ENCODE measurements at regions not wholly inside any gene's neighbourhood (a gene's known extent, or its start where the extent isn't known, plus 50 kb on each side); places are given as distances from the start of the nearest gene placed in this dataset.
"Not testable (repeated sequence)": the region's sequence is repeated elsewhere in the genome, so short reads cannot be mapped to it uniquely, and the experiment has no call there.

DNA sequence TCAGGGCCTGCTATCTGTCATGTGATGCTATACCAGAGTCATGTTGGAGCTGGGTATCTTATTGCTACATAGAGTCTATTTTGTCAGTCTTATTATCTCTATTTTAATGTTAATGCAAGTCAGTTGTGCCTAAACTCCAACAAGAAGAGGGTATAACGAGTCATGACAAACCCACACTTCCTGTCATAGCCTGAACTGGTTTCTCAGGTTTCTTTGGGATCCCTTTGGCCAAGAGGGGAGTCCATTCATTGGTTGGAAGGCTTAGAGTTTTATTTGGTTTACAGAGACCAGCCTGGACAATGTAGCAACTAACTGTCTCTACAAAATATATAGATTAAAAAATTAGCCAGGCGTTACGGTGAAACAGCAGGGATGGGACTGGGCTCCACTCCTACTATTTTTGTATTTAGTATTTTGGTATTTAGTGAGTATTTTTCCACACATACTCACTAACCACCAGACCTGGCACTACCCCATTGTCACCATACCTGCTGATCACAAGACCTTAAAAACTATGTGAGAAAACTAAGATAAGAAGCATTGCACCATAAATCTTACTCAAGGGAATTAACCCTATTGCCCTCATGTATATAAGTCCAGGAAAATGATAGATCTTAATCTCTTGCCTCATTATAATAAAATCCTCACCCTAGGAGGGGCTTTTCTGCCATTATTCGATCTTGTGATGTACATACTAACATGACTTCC is 387.5 kb downstream of the IPO8 start:
- no peak overlapping the region for H3K4me3 ChIP-seq (ENCODE audit: insufficient read depth, low read depth, low read length)
- DNase-seq = no peak

DNA sequence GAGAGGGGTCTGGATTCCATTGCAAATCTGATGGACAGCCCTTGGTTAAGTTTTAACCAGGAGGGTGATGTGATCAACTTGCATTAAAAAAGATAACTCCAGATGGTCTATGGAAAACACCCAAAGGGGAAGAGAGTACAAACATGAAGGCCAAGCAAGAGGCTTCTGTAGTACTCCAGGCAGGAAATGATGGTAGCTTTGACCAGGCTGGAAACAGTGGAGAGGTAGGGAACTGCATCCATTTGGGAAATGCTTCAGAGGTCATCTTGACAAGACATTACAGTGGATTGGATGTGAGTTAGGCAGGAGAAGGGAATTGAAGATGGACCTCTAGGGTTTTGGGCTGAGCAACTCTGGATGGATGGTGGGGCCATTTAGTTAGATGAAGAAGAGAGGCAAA is 391.1 kb downstream of the IPO8 start:
- DNase-seq = no peak
- Histone ChIP-seq H3K4me3 (ENCODE audit: insufficient read depth, low read depth, low read length) (no peak overlapping the region), H3K27me3 (ENCODE audit: control insufficient read depth, insufficient read depth, low read length) (no peaks in the 10 kb centered on the region), H3K36me3 (replicated peaks; ENCODE audit: control insufficient read depth, insufficient read depth, low read length) (no peaks in the 10 kb centered on the region)

More for the DNA sequence above, 387.5 kb downstream of the IPO8 start:
- Histone ChIP-seq H3K36me3 (replicated peaks; ENCODE audit: control insufficient read depth, insufficient read depth, low read length) (no peaks in the 10 kb centered on the region), H3K27me3 (ENCODE audit: control insufficient read depth, insufficient read depth, low read length) (no peaks in the 10 kb centered on the region)

DNA sequence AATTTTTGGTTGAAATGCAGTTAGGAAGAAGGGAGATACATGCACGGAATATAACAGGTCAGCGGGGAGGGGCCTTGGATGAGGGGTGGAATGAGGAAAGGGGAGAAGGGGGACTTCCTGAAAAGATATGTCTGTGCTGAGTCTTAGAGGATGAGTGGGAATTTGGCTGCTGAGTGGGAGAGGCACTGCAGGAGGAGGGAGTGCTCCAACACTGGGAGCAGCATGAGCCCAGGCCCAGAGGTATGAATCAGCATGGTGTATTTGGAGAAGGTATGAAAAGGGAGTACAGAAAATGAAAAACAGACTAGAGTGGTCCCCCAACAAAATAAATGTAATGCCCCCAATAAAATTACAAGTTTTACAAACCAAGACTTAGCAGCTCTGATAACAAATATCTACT is 394.4 kb downstream of the IPO8 start:
- Histone ChIP-seq H3K36me3 (replicated peaks; ENCODE audit: control insufficient read depth, insufficient read depth, low read length) (no peaks in the 10 kb centered on the region), H3K4me3 (ENCODE audit: insufficient read depth, low read depth, low read length) (no peak overlapping the region), H3K27me3 (ENCODE audit: control insufficient read depth, insufficient read depth, low read length) (no peaks in the 10 kb centered on the region)
- no peak for DNase-seq

- H3K4me3 ChIP-seq (ENCODE audit: insufficient read depth, low read depth, low read length) = no peak overlapping the region
- H3K36me3 ChIP-seq (replicated peaks; ENCODE audit: control insufficient read depth, insufficient read depth, low read length) = no peaks in the 10 kb centered on the region
- H3K27me3 ChIP-seq (ENCODE audit: control insufficient read depth, insufficient read depth, low read length) = no peaks in the 10 kb centered on the region
- no peak for DNase-seq
Measured at GRCh38 chr12:30296486-30296885, 399.2 kb downstream of the IPO8 start.

- no peaks in the 10 kb centered on the region for H3K27me3 ChIP-seq (ENCODE audit: control insufficient read depth, insufficient read depth, low read length)
- H3K4me3 ChIP-seq (ENCODE audit: insufficient read depth, low read depth, low read length) = no peak overlapping the region
- peak; percentile 36 for DNase-seq
- no peaks in the 10 kb centered on the region for H3K36me3 ChIP-seq (replicated peaks; ENCODE audit: control insufficient read depth, insufficient read depth, low read length)
Measured at GRCh38 chr12:30286345-30286926, 409.2 kb downstream of the IPO8 start.

- Histone ChIP-seq H3K36me3 (replicated peaks; ENCODE audit: control insufficient read depth, insufficient read depth, low read length) (no peaks in the 10 kb centered on the region), H3K4me3 (ENCODE audit: insufficient read depth, low read depth, low read length) (no peak overlapping the region), H3K27me3 (ENCODE audit: control insufficient read depth, insufficient read depth, low read length) (no peaks in the 10 kb centered on the region)
- no peak for DNase-seq
Measured at GRCh38 chr12:30278401-30278800, 417.3 kb downstream of the IPO8 start.

- not testable (repeated sequence) for H3K27me3 ChIP-seq (ENCODE audit: control insufficient read depth, insufficient read depth, low read length); DNase-seq; H3K36me3 ChIP-seq (replicated peaks; ENCODE audit: control insufficient read depth, insufficient read depth, low read length); H3K4me3 ChIP-seq (ENCODE audit: insufficient read depth, low read depth, low read length)
Measured at GRCh38 chr12:30272515-30272914, 423.2 kb downstream of the IPO8 start.

DNA sequence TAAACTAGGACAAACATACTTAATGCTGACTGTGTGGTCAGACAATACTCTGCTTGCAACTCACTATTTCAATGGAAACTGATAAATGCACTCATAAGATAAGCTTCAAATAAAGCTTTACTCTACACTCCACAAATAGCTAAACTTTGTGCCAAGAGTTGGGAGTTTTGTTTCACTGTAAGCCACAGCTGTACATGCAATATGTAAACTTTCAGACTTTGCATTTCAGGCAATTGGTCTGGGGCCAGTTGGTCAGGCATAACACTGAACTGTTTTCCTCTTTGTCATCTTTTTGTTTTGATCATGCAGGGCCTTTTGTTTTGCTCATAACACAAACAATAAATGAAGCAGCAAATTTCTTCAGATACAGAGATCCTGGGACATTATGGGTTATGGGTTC is 426.2 kb downstream of the IPO8 start:
- H3K27me3 ChIP-seq (ENCODE audit: control insufficient read depth, insufficient read depth, low read length) = no peaks in the 10 kb centered on the region
- no peak overlapping the region for H3K4me3 ChIP-seq (ENCODE audit: insufficient read depth, low read depth, low read length)
- no peak for DNase-seq
- H3K36me3 ChIP-seq (replicated peaks; ENCODE audit: control insufficient read depth, insufficient read depth, low read length) = no peaks in the 10 kb centered on the region

GRCh38 chr12:30268041-30268440 is 427.6 kb downstream of the IPO8 start:
- Histone ChIP-seq H3K27me3 (ENCODE audit: control insufficient read depth, insufficient read depth, low read length) (no peaks in the 10 kb centered on the region), H3K4me3 (ENCODE audit: insufficient read depth, low read depth, low read length) (no peak overlapping the region), H3K36me3 (replicated peaks; ENCODE audit: control insufficient read depth, insufficient read depth, low read length) (no peaks in the 10 kb centered on the region)
- DNase-seq = no peak

- H3K4me3 ChIP-seq (ENCODE audit: insufficient read depth, low read depth, low read length) = no peak overlapping the region
- H3K27me3 ChIP-seq (ENCODE audit: control insufficient read depth, insufficient read depth, low read length) = no peaks in the 10 kb centered on the region
- H3K36me3 ChIP-seq (replicated peaks; ENCODE audit: control insufficient read depth, insufficient read depth, low read length) = no peaks in the 10 kb centered on the region
- DNase-seq = no peak
Measured at GRCh38 chr12:30263434-30263833, 432.2 kb downstream of the IPO8 start.

DNA sequence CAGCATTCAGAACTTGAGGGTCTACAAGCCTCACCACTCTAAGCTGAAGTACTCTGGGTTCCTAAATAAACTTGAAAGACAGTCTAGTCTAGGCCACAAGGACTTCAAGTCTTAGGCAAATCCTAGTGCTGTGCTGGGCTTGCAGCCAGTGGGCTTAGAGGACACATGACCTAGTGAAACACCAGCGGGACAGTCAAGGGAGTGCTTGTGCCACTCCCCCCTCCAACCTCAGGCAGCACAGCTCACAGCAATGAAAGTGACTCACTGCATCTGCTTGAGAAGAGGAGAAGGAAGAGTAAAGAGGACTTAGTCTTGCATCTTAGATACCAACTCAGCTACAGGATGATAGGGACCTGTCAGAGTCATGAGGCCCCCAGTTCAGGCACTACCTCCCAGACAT is 438.1 kb downstream of the IPO8 start:
- no peak for DNase-seq
- Histone ChIP-seq H3K36me3 (replicated peaks; ENCODE audit: control insufficient read depth, insufficient read depth, low read length) (no peaks in the 10 kb centered on the region), H3K4me3 (ENCODE audit: insufficient read depth, low read depth, low read length) (no peak overlapping the region), H3K27me3 (ENCODE audit: control insufficient read depth, insufficient read depth, low read length) (no peaks in the 10 kb centered on the region)

DNA sequence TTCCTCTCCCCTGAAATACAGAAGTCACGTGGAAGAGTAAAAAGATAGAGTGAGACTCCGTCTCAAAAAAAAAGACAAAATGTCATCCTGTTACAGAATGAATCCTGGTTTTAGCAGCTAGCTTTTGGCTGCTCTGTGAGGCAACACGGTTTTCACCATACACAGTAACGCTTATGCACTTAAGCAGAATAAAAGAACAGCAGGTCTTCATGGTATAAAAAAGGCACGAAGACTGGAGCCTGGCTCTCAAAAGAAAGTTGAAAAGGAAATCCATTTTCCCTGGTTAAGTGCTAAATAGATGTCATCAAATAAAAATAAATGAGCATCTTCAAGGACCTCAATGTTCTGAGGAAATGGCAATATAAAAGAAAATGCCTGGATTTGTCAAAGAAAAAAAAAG is 444.1 kb downstream of the IPO8 start:
- no peak for DNase-seq
- no peaks in the 10 kb centered on the region for H3K27me3 ChIP-seq (ENCODE audit: control insufficient read depth, insufficient read depth, low read length)
- H3K36me3 ChIP-seq (replicated peaks; ENCODE audit: control insufficient read depth, insufficient read depth, low read length) = no peaks in the 10 kb centered on the region
- H3K4me3 ChIP-seq (ENCODE audit: insufficient read depth, low read depth, low read length) = no peak overlapping the region

GRCh38 chr12:30243426-30243825 is 452.2 kb downstream of the IPO8 start:
- Histone ChIP-seq H3K27me3 (ENCODE audit: control insufficient read depth, insufficient read depth, low read length) (no peaks in the 10 kb centered on the region), H3K36me3 (replicated peaks; ENCODE audit: control insufficient read depth, insufficient read depth, low read length) (no peaks in the 10 kb centered on the region), H3K4me3 (ENCODE audit: insufficient read depth, low read depth, low read length) (no peak overlapping the region)
- no peak for DNase-seq

DNA sequence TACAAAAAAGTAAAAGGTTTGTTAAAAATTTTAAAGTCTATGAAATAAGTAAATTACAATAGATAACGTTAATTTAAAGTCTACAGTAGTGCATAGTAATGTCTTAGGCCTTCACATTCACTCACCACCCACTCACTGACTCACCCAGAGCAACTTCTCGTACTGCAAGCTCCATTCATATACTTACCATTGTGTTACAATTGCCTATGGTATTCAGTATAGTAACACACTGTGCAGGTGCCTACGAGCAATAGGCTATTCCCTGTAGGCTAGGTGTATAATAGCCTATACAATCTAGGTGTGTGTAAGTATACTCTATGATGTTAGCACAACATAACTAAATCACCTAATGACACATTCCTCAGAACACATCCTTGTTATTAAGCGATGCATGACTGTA is 435.3 kb upstream of the TMTC1 start:
- no peak for DNase-seq
- Histone ChIP-seq H3K27me3 (ENCODE audit: control insufficient read depth, insufficient read depth, low read length) (no peaks in the 10 kb centered on the region), H3K36me3 (replicated peaks; ENCODE audit: control insufficient read depth, insufficient read depth, low read length) (no peaks in the 10 kb centered on the region), H3K4me3 (ENCODE audit: insufficient read depth, low read depth, low read length) (no peak overlapping the region)

GRCh38 chr12:30218073-30218472 is 434.3 kb upstream of the TMTC1 start:
- Histone ChIP-seq H3K27me3 (ENCODE audit: control insufficient read depth, insufficient read depth, low read length) (no peaks in the 10 kb centered on the region), H3K4me3 (ENCODE audit: insufficient read depth, low read depth, low read length) (no peak overlapping the region), H3K36me3 (replicated peaks; ENCODE audit: control insufficient read depth, insufficient read depth, low read length) (no peaks in the 10 kb centered on the region)
- no peak for DNase-seq

DNA sequence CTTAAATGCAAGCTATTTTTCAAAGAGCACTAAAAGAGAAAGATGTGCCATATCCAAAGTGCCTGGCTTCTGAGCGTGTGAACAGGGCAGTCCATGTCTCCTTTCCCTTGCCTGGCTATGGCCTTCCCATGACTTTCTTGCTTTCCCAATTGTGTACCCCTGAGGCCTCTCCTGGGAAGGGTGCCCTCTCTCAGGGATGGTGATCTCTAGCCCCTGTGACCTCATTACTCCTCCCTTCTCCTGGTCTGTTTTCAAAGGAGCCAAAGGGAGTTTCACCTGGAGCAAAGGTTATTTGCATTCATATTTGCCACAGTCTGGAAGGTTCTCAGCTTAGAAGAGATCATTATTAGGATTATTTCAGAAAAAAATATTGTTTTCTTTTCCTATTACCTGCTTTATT is 429.4 kb upstream of the TMTC1 start:
- H3K4me3 ChIP-seq (ENCODE audit: insufficient read depth, low read depth, low read length) = no peak overlapping the region
- no peaks in the 10 kb centered on the region for H3K27me3 ChIP-seq (ENCODE audit: control insufficient read depth, insufficient read depth, low read length)
- H3K36me3 ChIP-seq (replicated peaks; ENCODE audit: control insufficient read depth, insufficient read depth, low read length) = no peaks in the 10 kb centered on the region
- DNase-seq = no peak

Data from H7 (cell line).